Left lung (tissue), 4 donors: ENCODE measurements at regions not wholly inside any gene's neighbourhood (a gene's known extent, or its start where the extent isn't known, plus 50 kb on each side); places are given as distances from the start of the nearest gene placed in this dataset.

ENCODE experiments used
- ATAC-seq: fragments of 200-7000 bp; cut with Tn5 transposase; one replicate; pipeline ENCODE4 v1.9.1; 2020; ENCODE audit warnings: moderate library complexity
- DNase-seq, 4 donors: peaks; one replicate each; pipeline ENCODE4 v3.0.0-alpha.2; 2013 to 2020
- H3K27ac ChIP-seq, 2 donors: fragments of 200-600 bp; sonication (generic) in 1 of 2; one replicate each; pipeline versions ENCODE4 v1.5.0 to v1.8.0; 2020 to 2021
- H3K27me3 ChIP-seq, 2 donors: fragments of 200-600 bp; sonication (generic) in 1 of 2; one replicate each; pipeline versions ENCODE4 v1.5.0 to v1.8.0; 2020 to 2021
- H3K36me3 ChIP-seq, 2 donors: fragments of 200-600 bp; sonication (generic) in 1 of 2; one replicate each; pipeline versions ENCODE4 v1.5.0 to v1.8.0; 2020 to 2021
- H3K4me1 ChIP-seq, 2 donors: fragments of 200-600 bp; one replicate each; pipeline ENCODE4 v1.8.0; 2021
- H3K4me3 ChIP-seq, 2 donors: fragments of 200-600 bp; sonication (generic) in 1 of 2; one replicate each; pipeline versions ENCODE4 v1.5.0 to v1.8.0; 2020 to 2021; ENCODE audit warnings: mild to moderate bottlenecking in 1 of 2
- H3K9me3 ChIP-seq, 2 donors: fragments of 200-600 bp; sonication (generic) in 1 of 2; one replicate each; pipeline versions ENCODE4 v1.5.0 to v1.8.0; 2020 to 2021
- CTCF ChIP-seq, 2 donors: fragments of 200-600 bp; sonication (generic) in 1 of 2; IDR thresholded peaks; one replicate each; pipeline versions ENCODE4 v1.5.0 to v1.8.0; 2021; ENCODE audit warnings: antibody characterized with exemption in 2 of 2
- intact Hi-C, 2 donors: fragments of 100-400 bp; cut with DNase I; formaldehyde crosslinking; loops; one replicate each; pipeline versions ENCODE4 v1.11.2 to v1.14.2; 2022
- donor health status: DM: no; HTN: yes; CAD: no.
- donor health status: DM: no; HTN: no; CAD: no.

- no peak overlapping the region for H3K4me3 ChIP-seq
- intact Hi-C loops, result no loop called here
Measured at GRCh38 chr4:129970801-129971200, 874.8 kb downstream of the C4orf33 start.

GRCh38 chr4:129971419-129971818, 875.5 kb downstream of the C4orf33 start:
- H3K4me1 ChIP-seq, result no peaks in the 10 kb centered on the region
- ATAC-seq (no peak), DNase-seq (no peak)
- H3K27me3 ChIP-seq, result no peaks in the 10 kb centered on the region
- no peak overlapping the region for H3K4me3 ChIP-seq
- intact Hi-C loops, result no loop called here
- no peak for TF ChIP-seq CTCF (IDR thresholded peaks at IDR 0.05)
- no peak overlapping the region for H3K27ac ChIP-seq
- peaks cover 0 to 2% of the 10 kb centered on the region in 2 donors for H3K9me3 ChIP-seq
- H3K36me3 ChIP-seq, result no peaks in the 10 kb centered on the region

More at GRCh38 chr4:129970801-129971200, 874.8 kb downstream of the C4orf33 start:
- ATAC-seq (no peak), DNase-seq (no peak)
- Histone ChIP-seq H3K36me3 (no peaks in the 10 kb centered on the region), H3K27me3 (no peaks in the 10 kb centered on the region), H3K9me3 (peaks cover 0 to 5% of the 10 kb centered on the region in 2 donors), H3K4me1 (no peaks in the 10 kb centered on the region), H3K27ac (no peak overlapping the region)
- no peak for TF ChIP-seq CTCF (IDR thresholded peaks at IDR 0.05)

- DNase-seq, result no peak
- no peaks in the 10 kb centered on the region for H3K36me3 ChIP-seq
Measured at GRCh38 chr4:129972257-129972656, 876.3 kb downstream of the C4orf33 start.

GRCh38 chr4:129974730-129975129, 878.8 kb downstream of the C4orf33 start:
- intact Hi-C loops, result no loop called here
- peaks cover 0 to 1% of the 10 kb centered on the region in 2 donors for H3K9me3 ChIP-seq
- ATAC-seq, result no peak
- H3K27ac ChIP-seq, result no peak overlapping the region
- no peak overlapping the region for H3K4me3 ChIP-seq
- no peak for TF ChIP-seq CTCF (IDR thresholded peaks at IDR 0.05)
- no peaks in the 10 kb centered on the region for H3K27me3 ChIP-seq
- no peaks in the 10 kb centered on the region for H3K4me1 ChIP-seq
- H3K36me3 ChIP-seq, result no peaks in the 10 kb centered on the region
- DNase-seq, result no peak

More at GRCh38 chr4:129972257-129972656, 876.3 kb downstream of the C4orf33 start:
- Histone ChIP-seq H3K27me3 (no peaks in the 10 kb centered on the region), H3K4me3 (no peak overlapping the region), H3K9me3 (peaks cover 0 to 2% of the 10 kb centered on the region in 2 donors), H3K27ac (no peak overlapping the region), H3K4me1 (no peaks in the 10 kb centered on the region)
- TF ChIP-seq CTCF (IDR thresholded peaks at IDR 0.05), result no peak
- no peak for ATAC-seq
- intact Hi-C loops, result no loop called here

GRCh38 chr4:129978315-129978714, 882.4 kb downstream of the C4orf33 start:
- DNase-seq (no peak), ATAC-seq (no peak)
- intact Hi-C loops, result no loop called here
- Histone ChIP-seq H3K9me3 (no peaks in the 10 kb centered on the region), H3K36me3 (no peaks in the 10 kb centered on the region), H3K4me1 (no peaks in the 10 kb centered on the region), H3K27ac (no peak overlapping the region), H3K4me3 (no peak overlapping the region), H3K27me3 (no peaks in the 10 kb centered on the region)
- no peak for TF ChIP-seq CTCF (IDR thresholded peaks at IDR 0.05)
